Progenitor cell of endocrine pancreas (in vitro differentiated cells): ENCODE measurements at regions not wholly inside any gene's neighbourhood (a gene's known extent, or its start where the extent isn't known, plus 50 kb on each side); places are given as distances from the start of the nearest gene placed in this dataset.

Experiments used
- DNase-seq: peaks from one replicate; pipeline ENCODE4 v3.0.0; 2021; ENCODE audit warnings: low spot score; ENCODE audit not compliant: unreplicated experiment
- H3K27ac Mint-ChIP-seq: 2 replicates; pipeline ENCODE4 v1.8.0; 2021; ENCODE audit warnings: mild to moderate bottlenecking, moderate library complexity, mixed read lengths
- H3K27me3 Mint-ChIP-seq: 2 replicates; pipeline ENCODE4 v1.8.0; 2021; ENCODE audit warnings: mixed read lengths
- H3K36me3 Mint-ChIP-seq: 2 replicates; pipeline ENCODE4 v1.8.0; 2022; ENCODE audit warnings: mixed read lengths; ENCODE audit not compliant: insufficient read depth
- H3K4me1 Mint-ChIP-seq: 2 replicates; pipeline ENCODE4 v1.8.0; 2021; ENCODE audit warnings: low read depth, mixed read lengths
- H3K4me3 Mint-ChIP-seq: 2 replicates; pipeline ENCODE4 v1.8.0; 2021; ENCODE audit warnings: low read depth, mild to moderate bottlenecking, moderate library complexity, mixed read lengths
- H3K9me3 Mint-ChIP-seq: 2 replicates; pipeline ENCODE4 v1.8.0; 2021; ENCODE audit warnings: low read depth, mixed read lengths
- CTCF ChIP-seq: fragments of 200-600 bp; sonication (generic); IDR thresholded peaks from one replicate; pipeline ENCODE4 v1.5.0; 2021; ENCODE audit warnings: antibody characterized with exemption, mild to moderate bottlenecking; ENCODE audit not compliant: unreplicated experiment

- peaks cover 11% of the 10 kb centered on the region for H3K9me3 Mint-ChIP-seq
- TF ChIP-seq CTCF = no peak
- no peak overlapping the region for H3K27ac Mint-ChIP-seq
These were observed 498.6 kb downstream of the HINT1 start for GRCh38 chr5:130666462-130666861.

GRCh38 chr5:130652176-130652575, 512.9 kb downstream of the HINT1 start:
- no peak for TF ChIP-seq CTCF
- DNase-seq = no peak
- Mint-ChIP-seq H3K4me1 (no peaks in the 10 kb centered on the region), H3K4me3 (no peak overlapping the region), H3K36me3 (no peaks in the 10 kb centered on the region), H3K9me3 (no peaks in the 10 kb centered on the region), H3K27ac (no peak overlapping the region), H3K27me3 (no peaks in the 10 kb centered on the region)

More at GRCh38 chr5:130666462-130666861, 498.6 kb downstream of the HINT1 start:
- H3K27me3 Mint-ChIP-seq = no peaks in the 10 kb centered on the region
- no peak overlapping the region for H3K4me3 Mint-ChIP-seq
- no peak for DNase-seq
- peaks cover 2% of the 10 kb centered on the region for H3K4me1 Mint-ChIP-seq
- H3K36me3 Mint-ChIP-seq = no peaks in the 10 kb centered on the region

GRCh38 chr5:130651440-130651839, 513.6 kb downstream of the HINT1 start:
- Mint-ChIP-seq H3K4me3 (no peak overlapping the region), H3K4me1 (no peaks in the 10 kb centered on the region), H3K36me3 (no peaks in the 10 kb centered on the region), H3K27me3 (no peaks in the 10 kb centered on the region), H3K27ac (no peak overlapping the region), H3K9me3 (no peaks in the 10 kb centered on the region)
- no peak for DNase-seq
- TF ChIP-seq CTCF = no peak

GRCh38 chr5:130643321-130643720, 521.7 kb downstream of the HINT1 start:
- no peak for TF ChIP-seq CTCF
- no peaks in the 10 kb centered on the region for H3K36me3 Mint-ChIP-seq
- no peak for DNase-seq
- peaks cover 25% of the 10 kb centered on the region for H3K9me3 Mint-ChIP-seq
- H3K27ac Mint-ChIP-seq = no peak overlapping the region
- H3K4me1 Mint-ChIP-seq = no peaks in the 10 kb centered on the region
- H3K4me3 Mint-ChIP-seq = no peak overlapping the region
- H3K27me3 Mint-ChIP-seq = no peaks in the 10 kb centered on the region

GRCh38 chr5:130642461-130642860, 522.6 kb downstream of the HINT1 start:
- Mint-ChIP-seq H3K4me1 (no peaks in the 10 kb centered on the region), H3K9me3 (peaks cover 25% of the 10 kb centered on the region)
- TF ChIP-seq CTCF = no peak

More at GRCh38 chr5:130642461-130642860, 522.6 kb downstream of the HINT1 start:
- no peak overlapping the region for H3K27ac Mint-ChIP-seq
- H3K36me3 Mint-ChIP-seq = no peaks in the 10 kb centered on the region
- DNase-seq = no peak
- H3K27me3 Mint-ChIP-seq = no peaks in the 10 kb centered on the region
- no peak overlapping the region for H3K4me3 Mint-ChIP-seq
